DMS 273 (cell line): ENCODE measurements at regions not wholly inside any gene's neighbourhood (a gene's known extent, or its start where the extent isn't known, plus 50 kb on each side); places are given as distances from the start of the nearest gene placed in this dataset.

Experiments used
- DNase-seq: peaks from one replicate; lab custom pipeline; 2025; ENCODE audit not compliant: unreplicated experiment; lab: John Stamatoyannopoulos, UW

DNA sequence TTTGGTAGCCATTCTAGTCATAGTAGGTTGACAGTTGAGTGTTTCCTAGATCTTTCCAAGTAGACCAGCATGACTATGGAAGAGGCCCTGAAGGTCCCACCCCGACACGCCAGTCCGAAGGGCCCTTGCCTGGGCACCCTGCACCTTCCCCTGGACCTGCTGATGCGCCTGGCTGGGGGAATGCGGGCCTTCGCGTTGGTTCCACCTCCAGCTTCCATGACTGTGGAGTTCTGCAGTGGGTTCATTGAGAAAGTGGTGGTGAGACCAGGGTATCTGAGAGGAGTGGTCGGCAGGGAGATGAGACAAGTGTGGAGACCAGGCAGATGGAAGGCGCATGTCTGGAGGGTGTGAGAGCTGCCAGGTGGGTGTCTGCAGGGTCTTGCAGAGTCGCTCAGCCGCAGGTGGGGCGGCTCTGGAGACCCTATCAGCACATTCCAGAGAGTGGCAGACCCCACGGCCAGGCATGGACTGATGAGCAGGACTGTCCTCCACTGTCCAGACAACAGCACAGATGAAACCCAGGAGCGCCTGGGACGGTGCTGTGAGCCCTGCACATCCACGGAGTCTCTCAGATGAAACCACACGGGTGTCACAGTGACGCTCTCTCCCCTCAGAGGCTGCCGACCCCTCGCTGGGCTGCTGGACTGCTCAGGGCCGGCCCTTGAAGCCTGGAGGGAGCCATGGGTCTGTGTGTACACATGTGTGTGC is 182.5 kb upstream of the HDAC4 start:
- no peak for DNase-seq

- no peak for DNase-seq
Observed at GRCh38 chr2:239582476-239582875, 181.7 kb upstream of the HDAC4 start.

- DNase-seq, result no peak
Observed at GRCh38 chr2:239581352-239581901, 180.6 kb upstream of the HDAC4 start.

DNA sequence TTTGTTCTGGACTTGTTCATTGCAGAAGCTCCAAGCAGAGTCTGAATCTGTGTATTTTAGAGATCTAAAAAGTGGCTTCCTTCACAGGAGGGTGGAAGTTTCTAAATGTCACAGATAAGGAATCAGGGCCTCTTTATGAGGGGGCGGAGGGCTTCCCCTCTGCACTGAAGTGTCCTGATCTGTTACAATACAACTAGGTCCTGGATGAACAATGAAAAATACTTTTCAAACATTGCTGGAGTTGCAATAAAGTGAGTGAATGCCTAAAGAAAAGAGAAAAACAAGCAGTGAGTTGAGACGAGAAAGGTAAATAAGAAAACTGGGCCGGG is 179.3 kb upstream of the HDAC4 start:
- DNase-seq, result no peak

- no peak for DNase-seq
Observed at GRCh38 chr2:239579524-239580198, 178.8 kb upstream of the HDAC4 start.

DNA sequence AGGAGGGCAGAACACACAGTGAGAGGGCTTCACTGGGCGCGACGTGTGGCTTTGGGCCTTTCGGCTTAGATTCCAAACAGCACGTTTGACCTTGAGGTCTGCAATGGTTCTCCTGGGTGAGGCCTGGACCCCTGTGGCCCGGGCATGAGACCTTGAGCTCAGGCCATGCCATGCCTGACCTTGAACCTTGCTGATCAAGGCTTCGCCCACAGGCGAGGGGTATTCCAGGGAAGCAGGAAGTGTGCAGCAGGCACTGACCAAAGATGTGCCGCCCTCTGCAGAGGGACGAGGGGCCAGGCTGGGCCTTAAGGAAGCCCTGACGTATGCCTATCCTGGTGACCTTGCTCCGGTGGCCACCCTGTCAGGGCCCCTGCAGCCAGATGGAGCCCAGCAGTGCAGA is 178.3 kb upstream of the HDAC4 start:
- no peak for DNase-seq

DNA sequence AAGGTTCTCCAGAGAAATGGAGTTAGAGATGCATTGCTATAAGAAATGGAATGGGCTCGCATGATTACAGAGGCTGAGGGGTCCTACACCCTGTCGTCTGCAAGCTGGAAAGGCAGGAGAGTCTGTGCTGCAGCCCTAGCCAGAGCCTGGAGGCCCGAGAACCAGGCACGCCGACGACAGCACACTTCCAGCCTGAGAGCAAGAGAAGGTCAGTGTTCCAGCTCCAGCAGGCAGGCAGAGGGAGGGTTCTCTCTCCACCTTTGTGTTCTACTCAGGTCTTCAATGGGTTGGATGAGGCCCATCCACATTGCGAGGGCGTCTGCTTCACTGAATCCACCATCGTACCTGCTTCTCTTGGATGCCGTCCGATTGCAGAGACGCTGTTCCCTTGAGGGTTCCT is 177.6 kb upstream of the HDAC4 start:
- DNase-seq, result no peak

DNA sequence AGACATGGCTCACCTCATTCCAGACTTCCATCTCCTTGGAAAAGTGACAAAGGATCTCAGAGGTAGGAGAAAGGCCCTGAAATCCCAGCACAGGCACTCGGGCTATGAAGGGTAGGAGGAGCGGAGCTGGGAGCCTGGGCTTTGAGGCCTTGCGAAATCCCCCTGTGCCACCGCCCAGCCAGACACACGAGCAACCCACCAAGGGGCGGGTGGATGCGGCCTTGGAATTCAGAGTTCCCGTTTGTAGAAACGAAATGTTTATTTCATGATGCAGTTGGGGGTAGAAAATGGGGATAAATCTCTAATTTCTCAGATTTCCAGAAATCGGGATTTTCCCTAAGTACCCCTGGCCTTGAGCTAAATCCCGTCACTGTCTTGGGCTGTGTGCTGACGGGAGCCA is 177.1 kb upstream of the HDAC4 start:
- DNase-seq, result no peak

DNA sequence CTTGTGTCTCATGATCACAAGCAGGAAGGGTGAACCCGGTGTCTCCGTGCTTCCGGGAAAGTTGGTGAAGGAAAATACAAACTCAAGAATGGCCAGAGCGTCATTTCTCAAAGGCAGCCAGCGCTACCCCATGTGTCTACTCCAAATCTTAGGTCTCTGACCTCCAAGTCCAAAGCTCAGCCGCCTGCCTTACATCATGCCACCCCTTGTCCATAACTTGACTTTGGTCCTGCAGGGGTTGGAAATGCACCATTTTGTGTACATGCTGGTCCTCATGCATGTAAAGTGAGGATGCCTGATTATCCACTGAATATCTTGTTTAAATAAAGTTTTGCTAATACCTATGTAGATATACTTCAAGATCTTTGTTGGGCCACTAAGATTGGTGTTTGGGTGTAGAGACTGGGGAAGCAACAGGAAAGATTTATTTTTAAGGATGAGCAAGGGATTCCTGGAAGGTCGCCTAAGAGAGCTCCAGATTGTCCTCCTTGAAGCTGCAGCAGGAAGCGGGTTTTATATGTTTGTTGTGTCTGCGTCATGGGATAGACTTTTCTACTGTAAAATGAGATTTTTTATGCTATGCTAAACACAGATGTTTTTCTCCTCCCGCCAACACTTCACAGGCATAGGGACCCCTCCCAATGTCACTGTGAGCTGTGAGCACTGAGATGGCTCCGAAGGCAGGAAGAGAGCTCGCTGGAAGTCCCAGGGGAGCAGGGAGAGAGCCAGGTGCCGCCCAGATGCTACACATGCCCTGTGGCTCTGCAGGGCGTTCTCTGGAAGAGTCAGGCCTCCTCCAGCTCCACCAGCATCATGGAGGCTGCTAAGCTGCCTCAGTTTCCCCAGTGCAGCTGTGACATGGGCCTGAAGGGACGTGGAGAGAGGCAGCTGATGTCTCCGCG is 176.2 kb upstream of the HDAC4 start:
- no peak for DNase-seq

GRCh38 chr2:239575931-239576445 is 175.2 kb upstream of the HDAC4 start:
- DNase-seq, result no peak

DNA sequence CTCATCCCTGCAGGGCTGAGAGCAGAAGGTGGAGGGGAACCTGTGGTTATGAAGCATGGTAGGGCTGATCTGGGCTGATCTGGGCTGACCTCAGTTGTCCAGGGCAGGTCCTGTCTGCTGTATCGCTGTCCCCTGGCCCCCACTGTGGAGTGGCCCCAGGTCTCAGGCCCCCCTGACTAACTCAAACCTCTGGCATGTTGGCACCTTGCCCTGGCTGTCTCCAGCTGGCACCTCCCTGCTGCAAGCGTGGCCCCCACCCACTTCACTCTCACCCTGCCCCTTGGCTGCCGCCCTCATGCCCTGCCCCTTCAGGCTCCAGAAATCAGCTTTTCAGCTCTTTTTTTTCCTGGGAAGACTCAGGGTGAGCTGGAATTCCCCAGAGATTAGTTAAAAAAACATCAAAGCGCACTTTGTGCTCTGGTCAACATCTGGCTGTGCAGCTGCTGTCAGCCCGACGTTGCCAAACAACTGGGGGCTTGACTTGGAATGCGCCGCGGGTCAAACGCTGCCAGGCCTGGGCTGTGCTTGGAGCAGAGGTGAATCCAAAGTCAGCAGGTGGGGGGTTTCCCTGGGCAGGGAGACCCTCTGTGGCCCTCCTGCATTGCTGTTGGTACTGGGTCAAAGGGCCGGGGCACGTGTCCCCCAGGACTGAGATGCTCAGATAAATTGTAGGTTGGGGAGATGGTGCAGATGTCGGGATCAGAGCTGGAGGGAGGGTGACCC is 173.8 kb upstream of the HDAC4 start:
- peak; percentile 23 for DNase-seq

DNA sequence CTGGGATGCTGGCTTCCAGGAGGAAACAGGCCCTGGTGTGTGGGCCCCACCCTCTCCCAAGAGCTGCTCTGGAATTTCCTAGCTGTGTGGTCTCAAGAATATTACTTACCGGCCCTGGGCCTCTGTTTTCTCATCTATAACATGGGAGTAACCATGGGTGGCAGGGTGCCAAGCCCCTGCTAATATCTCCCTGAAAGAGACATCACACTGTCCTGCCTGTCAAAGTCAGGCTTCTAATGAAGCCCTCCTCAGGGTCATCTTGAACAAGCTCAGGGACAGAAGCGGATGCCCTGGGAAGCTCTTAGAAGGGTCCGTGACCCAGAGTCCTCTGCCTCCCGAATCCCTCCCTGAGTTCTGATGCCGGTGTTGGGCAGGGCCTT is 173.2 kb upstream of the HDAC4 start:
- DNase-seq, result no peak

DNA sequence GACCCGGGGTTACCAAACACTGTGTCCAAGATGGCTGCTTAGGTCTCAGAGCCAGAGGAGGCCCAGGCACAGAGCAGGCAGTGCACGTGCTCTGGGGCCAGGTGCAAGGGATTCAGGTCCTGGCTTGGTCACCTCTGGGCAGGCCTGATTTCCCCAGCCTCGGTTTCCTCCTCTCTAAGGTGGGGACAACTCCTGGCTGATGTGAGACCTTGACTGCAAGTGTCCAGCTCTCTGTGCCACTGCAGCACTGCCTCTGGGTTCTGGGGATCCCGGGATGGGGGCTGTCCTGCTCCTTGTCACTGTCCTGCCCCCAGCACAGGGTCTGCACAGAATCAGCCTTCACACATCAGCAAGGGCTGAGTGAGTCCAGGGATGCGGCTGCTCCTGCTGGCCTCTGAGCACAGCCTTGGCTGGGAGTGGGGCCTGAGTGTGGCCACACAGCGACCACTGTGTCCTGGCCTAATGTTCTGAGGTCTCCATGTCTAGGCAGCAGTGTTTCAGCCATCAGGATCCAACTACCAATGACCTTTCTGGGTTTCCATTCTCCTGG is 170.2 kb upstream of the HDAC4 start:
- no peak for DNase-seq

GRCh38 chr2:239570216-239570925 is 169.6 kb upstream of the HDAC4 start:
- no peak for DNase-seq

- no peak for DNase-seq
Observed at GRCh38 chr2:239569401-239570090, 168.7 kb upstream of the HDAC4 start.

GRCh38 chr2:239568601-239569000 is 167.8 kb upstream of the HDAC4 start:
- DNase-seq, result no peak

DNA sequence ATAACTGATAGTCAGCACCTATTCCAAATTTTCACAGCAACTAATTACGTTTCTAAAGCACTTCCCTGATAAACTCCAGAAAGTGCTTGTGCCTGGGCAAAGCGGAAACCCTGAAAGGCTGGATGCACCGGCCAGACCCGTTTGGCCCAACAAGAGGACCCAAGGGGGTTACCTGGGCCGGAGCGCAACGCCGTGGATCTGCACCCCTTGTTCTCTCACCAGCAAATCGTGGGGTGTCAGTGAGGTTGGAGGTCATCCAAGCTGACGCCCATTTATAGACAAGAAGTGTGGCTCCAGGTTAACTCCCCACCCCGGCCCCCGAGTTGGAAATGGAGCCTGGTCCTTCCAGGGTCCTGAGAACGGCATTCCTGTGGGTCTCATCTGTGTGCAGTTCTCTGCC is 167.0 kb upstream of the HDAC4 start:
- DNase-seq, result no peak

DNA sequence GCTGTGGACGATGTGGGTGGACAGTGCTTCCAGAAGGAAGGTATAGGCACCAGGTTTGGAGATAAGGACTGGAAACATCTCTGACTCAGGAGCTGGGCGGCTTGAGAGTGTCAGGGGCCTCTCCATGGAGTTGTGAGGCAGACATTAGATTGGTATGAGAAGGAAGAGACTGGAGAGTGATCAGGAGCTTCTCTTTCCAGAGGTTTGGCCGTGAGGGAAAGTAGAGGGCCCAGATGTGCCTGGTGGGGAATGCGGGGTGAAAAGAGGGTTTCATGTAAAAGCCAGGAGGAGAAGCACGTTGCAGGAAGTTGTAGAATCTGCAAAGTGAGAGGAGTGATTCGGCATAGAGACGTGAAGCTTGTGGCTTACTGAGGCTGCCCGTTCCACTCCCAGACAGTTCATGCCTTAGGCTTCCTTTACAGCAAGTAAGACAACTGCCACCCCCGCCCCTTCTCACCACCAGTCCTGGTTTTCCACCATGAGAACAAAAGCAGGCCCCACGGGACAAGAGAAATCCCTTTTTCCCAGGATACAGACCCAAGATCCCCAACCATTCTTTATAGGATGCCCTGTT is 166.3 kb upstream of the HDAC4 start:
- DNase-seq, result no peak
